Esophagus muscularis mucosa (tissue), 4 donors: ENCODE measurements at regions not wholly inside any gene's neighbourhood (a gene's known extent, or its start where the extent isn't known, plus 50 kb on each side); places are given as distances from the start of the nearest gene placed in this dataset.

ENCODE experiments used
- DNase-seq: peaks from one replicate; pipeline ENCODE4 v3.0.0-alpha.2; 2017; ENCODE audit errors: extremely low spot score
- H3K27ac ChIP-seq, 4 donors: fragments of 200-600 bp; sonication (generic); replicated peaks in 1 of 4; 1 replicate in 3 of 4; 2 replicates in 1 of 4; pipeline ENCODE4 v1.5.1; 2016 to 2019; ENCODE audit warnings: mild to moderate bottlenecking in 1 of 4
- H3K27me3 ChIP-seq, 4 donors: fragments of 200-600 bp; sonication (generic); one replicate each; pipeline versions ENCODE4 v1.5.1 to v1.6.0; 2016 to 2019
- H3K36me3 ChIP-seq, 4 donors: fragments of 200-600 bp; sonication (generic); one replicate each; pipeline ENCODE4 v1.5.1; 2016 to 2019
- H3K4me1 ChIP-seq, 4 donors: fragments of 200-600 bp; sonication (generic); one replicate each; pipeline ENCODE4 v1.5.1; 2016 to 2019
- H3K4me3 ChIP-seq, 4 donors: fragments of 200-600 bp; sonication (generic); 1 replicate in 2 of 4; 2 replicates in 2 of 4; pipeline ENCODE4 v1.5.1; 2016 to 2019; ENCODE audit warnings: mild to moderate bottlenecking in 4 of 4, moderate library complexity in 1 of 4
- H3K9me3 ChIP-seq, 4 donors: fragments of 200-600 bp; sonication (generic); 1 replicate in 3 of 4; 2 replicates in 1 of 4; pipeline ENCODE4 v1.5.1; 2016 to 2019
- CTCF ChIP-seq, 3 experiments: fragments of 200-600 bp in 2 of 3; fragments of 450-650 bp in 1 of 3; sonication (generic) in 2 of 3; IDR thresholded peaks; one replicate each; pipeline ENCODE4 v1.5.1; 2017 to 2019; ENCODE audit warnings: antibody characterized with exemption in 3 of 3, mild to moderate bottlenecking in 2 of 3, moderate library complexity in 1 of 3
- EP300 ChIP-seq: sonication (generic); formaldehyde crosslinking; IDR thresholded peaks from one replicate; pipeline ENCODE4 v1.6.1; 2017; ENCODE audit warnings: antibody characterized with exemption
- POLR2A ChIP-seq: fragments of 450-650 bp; IDR thresholded peaks from one replicate; pipeline ENCODE4 v1.6.1; 2017; ENCODE audit warnings: antibody characterized with exemption, moderate library complexity, mild to moderate bottlenecking, low read depth
- POLR2AphosphoS5 ChIP-seq, 2 donors: sonication (generic); formaldehyde crosslinking; IDR thresholded peaks; one replicate each; pipeline ENCODE4 v1.6.1; 2017; ENCODE audit warnings: antibody characterized with exemption in 2 of 2
- WGBS: methylation state at CpG from one replicate; pipeline ENCODE4 v1.1.5; 2018; 5-methylcytosine and 5-hydroxymethylcytosine counted together
- intact Hi-C: fragments of 100-400 bp; cut with DNase I; formaldehyde crosslinking; loops from one replicate; pipeline ENCODE4 v1.15.1; 2023

GRCh38 chr7:84379446-84379845 lies 184.9 kb upstream of the SEMA3A start:
- H3K27ac ChIP-seq: no peak overlapping the region
- intact Hi-C loops: no loop called here
- DNase-seq: no peak
- no peaks in the 10 kb centered on the region for H3K9me3 ChIP-seq
- no peaks in the 10 kb centered on the region for H3K36me3 ChIP-seq
- H3K4me3 ChIP-seq: no peak overlapping the region
- WGBS: 87% methylated on average over 1 of the region's 1 CpG
- H3K27me3 ChIP-seq: no peaks in the 10 kb centered on the region
- TF ChIP-seq POLR2A: no peak
- no peaks in the 10 kb centered on the region for H3K4me1 ChIP-seq

GRCh38 chr7:84372712-84373111 lies 178.1 kb upstream of the SEMA3A start:
- 90% methylated on average over 4 of the region's 4 CpGs for WGBS
- no peaks in the 10 kb centered on the region for H3K4me1 ChIP-seq
- no peaks in the 10 kb centered on the region for H3K27me3 ChIP-seq
- intact Hi-C loops: no loop called here
- no peak overlapping the region for H3K27ac ChIP-seq
- H3K4me3 ChIP-seq: no peak overlapping the region
- TF ChIP-seq EP300: no peak
- no peak for TF ChIP-seq CTCF (IDR thresholded peaks at IDR 0.05)
- TF ChIP-seq POLR2AphosphoS5 (IDR thresholded peaks at IDR 0.05): no peak
- no peaks in the 10 kb centered on the region for H3K36me3 ChIP-seq
- no peak for DNase-seq
- no peaks in the 10 kb centered on the region for H3K9me3 ChIP-seq

- H3K4me3 ChIP-seq: no peak overlapping the region
- intact Hi-C loops: no loop called here
- H3K9me3 ChIP-seq: no peaks in the 10 kb centered on the region
- no peaks in the 10 kb centered on the region for H3K4me1 ChIP-seq
- TF ChIP-seq POLR2AphosphoS5 (IDR thresholded peaks at IDR 0.05): no peak
- no peak for TF ChIP-seq EP300
- no peak for TF ChIP-seq POLR2A
- TF ChIP-seq CTCF (IDR thresholded peaks at IDR 0.05): no peak
- no peaks in the 10 kb centered on the region for H3K36me3 ChIP-seq
- no peak overlapping the region for H3K27ac ChIP-seq
- H3K27me3 ChIP-seq: no peaks in the 10 kb centered on the region
- WGBS: 76% methylated on average over 3 of the region's 3 CpGs
- DNase-seq: no peak
These were observed 177.6 kb upstream of the SEMA3A start for GRCh38 chr7:84372155-84372621.

- Histone ChIP-seq H3K4me3 (no peak overlapping the region), H3K27me3 (no peaks in the 10 kb centered on the region), H3K9me3 (no peaks in the 10 kb centered on the region), H3K4me1 (peaks cover 0 to 2% (median 1%) of the 10 kb centered on the region in 4 donors), H3K27ac (no peak overlapping the region), H3K36me3 (no peaks in the 10 kb centered on the region)
- intact Hi-C loops: no loop called here
- TF ChIP-seq POLR2AphosphoS5 (IDR thresholded peaks at IDR 0.05) (no peak), CTCF (IDR thresholded peaks at IDR 0.05) (no peak), POLR2A (no peak), EP300 (no peak)
- no peak for DNase-seq
- 85% methylated on average over 2 of the region's 2 CpGs for WGBS
These were observed 175.5 kb upstream of the SEMA3A start for GRCh38 chr7:84370114-84370513.

- no peak for DNase-seq
- no peaks in the 10 kb centered on the region for H3K9me3 ChIP-seq
- no peak for TF ChIP-seq CTCF (IDR thresholded peaks at IDR 0.05)
- TF ChIP-seq POLR2A: no peak
- no peak for TF ChIP-seq EP300
- TF ChIP-seq POLR2AphosphoS5 (IDR thresholded peaks at IDR 0.05): no peak
- no peaks in the 10 kb centered on the region for H3K27me3 ChIP-seq
- intact Hi-C loops: no loop called here
- no peak overlapping the region for H3K4me3 ChIP-seq
- no peaks in the 10 kb centered on the region for H3K36me3 ChIP-seq
- peaks cover 0 to 18% (median 5%) of the 10 kb centered on the region in 4 donors for H3K4me1 ChIP-seq
- H3K27ac ChIP-seq: no peak overlapping the region
- WGBS: 93% methylated on average over 1 of the region's 1 CpG
These were observed 173.5 kb upstream of the SEMA3A start for GRCh38 chr7:84368122-84368521.
